ENCODE measurements at regions not wholly inside any gene's neighbourhood (a gene's known extent, or its start where the extent isn't known, plus 50 kb on each side); places are given as distances from the start of the nearest gene placed in this dataset.

GRCh38 chr16:35636480-35637230 lies 2177.2 kb downstream of the TP53TG3F start:
- H3K36me3 ChIP-seq (ENCODE audit: control insufficient read depth, insufficient read depth, low read length) = no peaks in the 10 kb centered on the region
- no peaks in the 10 kb centered on the region for H3K27me3 ChIP-seq (ENCODE audit: control insufficient read depth, insufficient read depth, low read length)
- no peak overlapping the region for H3K27ac ChIP-seq (ENCODE audit: low read depth, low read length)
- H3K9ac ChIP-seq (ENCODE audit: low read length) = no peak overlapping the region
- peaks cover 63% of the 10 kb centered on the region; the same call in 1 of the 2 replicates for H3K9me3 ChIP-seq (ENCODE audit: control insufficient read depth, insufficient read depth, low read depth, low read length)
- no peak overlapping the region for H3K4me3 ChIP-seq (ENCODE audit: low read depth, low read length)
- H3K4me1 ChIP-seq (ENCODE audit: control insufficient read depth, insufficient read depth, low read length) = no peaks in the 10 kb centered on the region

- H3K27me3 ChIP-seq (ENCODE audit: control insufficient read depth, insufficient read depth, low read length) = no peaks in the 10 kb centered on the region
- no peak overlapping the region for H3K9ac ChIP-seq (ENCODE audit: low read length)
- H3K36me3 ChIP-seq (ENCODE audit: control insufficient read depth, insufficient read depth, low read length) = no peaks in the 10 kb centered on the region
- H3K4me3 ChIP-seq (ENCODE audit: low read depth, low read length) = no peak overlapping the region
- H3K27ac ChIP-seq (ENCODE audit: low read depth, low read length) = no peak overlapping the region
- no peaks in the 10 kb centered on the region for H3K4me1 ChIP-seq (ENCODE audit: control insufficient read depth, insufficient read depth, low read length)
- peaks cover 64% of the 10 kb centered on the region; the same call in 1 of the 2 replicates for H3K9me3 ChIP-seq (ENCODE audit: control insufficient read depth, insufficient read depth, low read depth, low read length)
These were observed 2178.3 kb downstream of the TP53TG3F start for GRCh38 chr16:35637683-35638082.

- H3K27me3 ChIP-seq (ENCODE audit: control insufficient read depth, insufficient read depth, low read length) = no peaks in the 10 kb centered on the region
- H3K27ac ChIP-seq (ENCODE audit: low read depth, low read length) = no peak overlapping the region
- no peak overlapping the region for H3K4me3 ChIP-seq (ENCODE audit: low read depth, low read length)
- no peaks in the 10 kb centered on the region for H3K36me3 ChIP-seq (ENCODE audit: control insufficient read depth, insufficient read depth, low read length)
- no peak overlapping the region for H3K9ac ChIP-seq (ENCODE audit: low read length)
- H3K4me1 ChIP-seq (ENCODE audit: control insufficient read depth, insufficient read depth, low read length) = no peaks in the 10 kb centered on the region
- H3K9me3 ChIP-seq (ENCODE audit: control insufficient read depth, insufficient read depth, low read depth, low read length) = peaks cover 70% of the 10 kb centered on the region; the same call in 1 of the 2 replicates
These were observed 2180.1 kb downstream of the TP53TG3F start for GRCh38 chr16:35639233-35640205.

DNA sequence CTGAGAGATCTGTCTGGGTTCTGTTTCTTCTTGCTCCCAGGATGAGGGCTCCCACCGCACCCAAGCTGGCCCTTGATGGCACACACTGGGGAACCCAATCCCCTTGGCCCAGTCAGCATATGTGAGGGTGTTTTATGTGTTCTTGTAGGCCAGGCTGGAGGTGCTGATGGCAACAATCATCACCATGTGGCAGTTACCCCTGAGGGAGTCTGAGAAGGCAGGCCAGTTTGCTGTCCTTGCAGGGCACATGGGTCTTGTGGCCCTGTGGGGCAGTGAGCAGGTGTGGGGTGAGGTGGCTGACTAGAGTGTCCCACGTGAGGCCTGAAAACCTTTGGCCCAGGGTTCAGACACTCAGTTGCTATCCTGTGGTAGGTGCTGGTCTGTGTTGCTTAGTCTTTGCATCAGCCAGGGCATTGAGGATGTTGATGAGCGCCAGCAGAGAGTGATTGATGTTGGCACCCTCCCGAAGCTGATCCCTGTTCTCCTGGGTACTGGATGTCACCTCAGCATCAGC lies 2183.0 kb downstream of the TP53TG3F start:
- H3K9me3 ChIP-seq (ENCODE audit: control insufficient read depth, insufficient read depth, low read depth, low read length) = peaks cover 65% of the 10 kb centered on the region; the same call in 1 of the 2 replicates
- no peak overlapping the region for H3K9ac ChIP-seq (ENCODE audit: low read length)
- H3K27ac ChIP-seq (ENCODE audit: low read depth, low read length) = no peak overlapping the region
- no peak overlapping the region for H3K4me3 ChIP-seq (ENCODE audit: low read depth, low read length)
- no peaks in the 10 kb centered on the region for H3K36me3 ChIP-seq (ENCODE audit: control insufficient read depth, insufficient read depth, low read length)
- H3K27me3 ChIP-seq (ENCODE audit: control insufficient read depth, insufficient read depth, low read length) = no peaks in the 10 kb centered on the region
- no peaks in the 10 kb centered on the region for H3K4me1 ChIP-seq (ENCODE audit: control insufficient read depth, insufficient read depth, low read length)

- no peaks in the 10 kb centered on the region for H3K4me1 ChIP-seq (ENCODE audit: control insufficient read depth, insufficient read depth, low read length)
- no peaks in the 10 kb centered on the region for H3K36me3 ChIP-seq (ENCODE audit: control insufficient read depth, insufficient read depth, low read length)
- H3K27ac ChIP-seq (ENCODE audit: low read depth, low read length) = no peak overlapping the region
- H3K9me3 ChIP-seq (ENCODE audit: control insufficient read depth, insufficient read depth, low read depth, low read length) = peaks cover 49% of the 10 kb centered on the region
- no peaks in the 10 kb centered on the region for H3K27me3 ChIP-seq (ENCODE audit: control insufficient read depth, insufficient read depth, low read length)
- H3K4me3 ChIP-seq (ENCODE audit: low read depth, low read length) = no peak overlapping the region
- H3K9ac ChIP-seq (ENCODE audit: low read length) = no peak overlapping the region
These were observed 2192.4 kb downstream of the TP53TG3F start for GRCh38 chr16:35651841-35652240.

DNA sequence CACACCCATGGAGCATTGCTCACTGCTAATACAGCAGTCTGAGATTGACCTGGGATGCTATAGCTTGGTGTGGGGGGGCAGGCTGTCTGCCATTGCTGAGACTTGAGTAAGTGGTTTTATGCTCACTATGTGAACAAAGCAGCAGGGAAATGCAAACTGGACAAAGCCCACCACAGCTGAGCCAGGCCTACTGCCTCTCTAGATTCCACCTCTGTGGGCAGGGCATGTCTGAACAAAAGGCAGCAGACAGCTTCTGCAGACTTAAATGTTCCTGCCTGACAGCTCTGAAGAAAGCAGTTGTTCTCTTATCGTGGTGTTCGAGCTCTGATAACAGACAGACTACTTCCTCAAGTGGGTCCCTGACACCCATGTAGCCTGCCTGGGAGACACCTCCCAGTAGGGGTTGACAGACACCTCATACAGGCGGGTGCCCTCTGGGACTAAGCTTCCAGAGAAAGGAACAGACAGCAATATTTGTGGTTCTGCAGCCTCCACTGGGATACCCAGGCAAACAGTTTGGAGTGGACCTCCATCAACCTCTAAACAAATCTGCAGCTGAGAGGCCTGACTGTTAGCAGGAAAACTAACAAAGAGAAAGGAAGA lies 2204.8 kb downstream of the TP53TG3F start:
- Histone ChIP-seq H3K27me3 (ENCODE audit: control insufficient read depth, insufficient read depth, low read length) (no peaks in the 10 kb centered on the region), H3K27ac (ENCODE audit: low read depth, low read length) (no peak overlapping the region), H3K4me1 (ENCODE audit: control insufficient read depth, insufficient read depth, low read length) (no peaks in the 10 kb centered on the region), H3K9ac (ENCODE audit: low read length) (no peak overlapping the region), H3K4me3 (ENCODE audit: low read depth, low read length) (no peak overlapping the region), H3K36me3 (ENCODE audit: control insufficient read depth, insufficient read depth, low read length) (no peaks in the 10 kb centered on the region), H3K9me3 (ENCODE audit: control insufficient read depth, insufficient read depth, low read depth, low read length) (peaks cover 45% of the 10 kb centered on the region)

DNA sequence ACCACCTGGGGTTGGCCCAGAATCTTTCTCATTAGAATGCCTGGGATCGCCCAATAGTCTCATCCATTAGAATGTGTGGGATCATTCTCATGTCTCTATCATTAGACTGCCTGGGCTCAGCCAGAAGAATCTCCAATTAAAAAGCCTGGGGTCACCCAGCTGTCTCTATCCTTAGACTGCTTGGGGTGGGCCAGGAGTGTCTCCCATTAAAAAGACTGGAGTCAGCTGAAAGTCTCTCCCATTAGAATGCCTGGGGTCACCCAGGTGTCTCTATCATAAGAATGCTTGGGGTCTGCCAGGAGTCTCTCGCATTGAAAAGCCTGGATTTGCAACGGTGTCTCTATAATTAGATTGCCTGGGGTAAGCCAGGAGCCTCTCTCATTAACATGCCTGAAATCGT lies 2225.7 kb downstream of the TP53TG3F start:
- Histone ChIP-seq H3K4me3 (ENCODE audit: low read depth, low read length) (no peak overlapping the region), H3K36me3 (ENCODE audit: control insufficient read depth, insufficient read depth, low read length) (no peaks in the 10 kb centered on the region), H3K9ac (ENCODE audit: low read length) (no peak overlapping the region), H3K27ac (ENCODE audit: low read depth, low read length) (no peak overlapping the region), H3K9me3 (ENCODE audit: control insufficient read depth, insufficient read depth, low read depth, low read length) (peaks cover 54% of the 10 kb centered on the region; the same call in 1 of the 2 replicates), H3K27me3 (ENCODE audit: control insufficient read depth, insufficient read depth, low read length) (no peaks in the 10 kb centered on the region), H3K4me1 (ENCODE audit: control insufficient read depth, insufficient read depth, low read length) (no peaks in the 10 kb centered on the region)

- no peak overlapping the region for H3K9ac ChIP-seq (ENCODE audit: low read length)
- H3K27me3 ChIP-seq (ENCODE audit: control insufficient read depth, insufficient read depth, low read length) = no peaks in the 10 kb centered on the region
- no peak overlapping the region for H3K4me3 ChIP-seq (ENCODE audit: low read depth, low read length)
- peaks cover 56% of the 10 kb centered on the region; the same call in 1 of the 2 replicates for H3K9me3 ChIP-seq (ENCODE audit: control insufficient read depth, insufficient read depth, low read depth, low read length)
- H3K4me1 ChIP-seq (ENCODE audit: control insufficient read depth, insufficient read depth, low read length) = no peaks in the 10 kb centered on the region
- no peak overlapping the region for H3K27ac ChIP-seq (ENCODE audit: low read depth, low read length)
- H3K36me3 ChIP-seq (ENCODE audit: control insufficient read depth, insufficient read depth, low read length) = no peaks in the 10 kb centered on the region
These were observed 2227.2 kb downstream of the TP53TG3F start for GRCh38 chr16:35686595-35686994.

GRCh38 chr16:35687071-35687470 lies 2227.7 kb downstream of the TP53TG3F start:
- Histone ChIP-seq H3K4me3 (ENCODE audit: low read depth, low read length) (no peak overlapping the region), H3K9ac (ENCODE audit: low read length) (no peak overlapping the region), H3K27me3 (ENCODE audit: control insufficient read depth, insufficient read depth, low read length) (no peaks in the 10 kb centered on the region), H3K36me3 (ENCODE audit: control insufficient read depth, insufficient read depth, low read length) (no peaks in the 10 kb centered on the region), H3K9me3 (ENCODE audit: control insufficient read depth, insufficient read depth, low read depth, low read length) (peaks cover 56% of the 10 kb centered on the region; the same call in 1 of the 2 replicates), H3K4me1 (ENCODE audit: control insufficient read depth, insufficient read depth, low read length) (no peaks in the 10 kb centered on the region), H3K27ac (ENCODE audit: low read depth, low read length) (no peak overlapping the region)

GRCh38 chr16:35687781-35688180 lies 2228.4 kb downstream of the TP53TG3F start:
- Histone ChIP-seq H3K27ac (ENCODE audit: low read depth, low read length) (no peak overlapping the region), H3K4me3 (ENCODE audit: low read depth, low read length) (no peak overlapping the region), H3K4me1 (ENCODE audit: control insufficient read depth, insufficient read depth, low read length) (no peaks in the 10 kb centered on the region), H3K9ac (ENCODE audit: low read length) (no peak overlapping the region), H3K27me3 (ENCODE audit: control insufficient read depth, insufficient read depth, low read length) (no peaks in the 10 kb centered on the region), H3K9me3 (ENCODE audit: control insufficient read depth, insufficient read depth, low read depth, low read length) (peaks cover 62% of the 10 kb centered on the region; the same call in 1 of the 2 replicates), H3K36me3 (ENCODE audit: control insufficient read depth, insufficient read depth, low read length) (no peaks in the 10 kb centered on the region)

All from HUES6 (cell line).